ENCODE measurements at regions not wholly inside any gene's neighbourhood (a gene's known extent, or its start where the extent isn't known, plus 50 kb on each side); places are given as distances from the start of the nearest gene placed in this dataset.

GRCh38 chr20:40575851-40576250 is 113.2 kb downstream of the MAFB start:
- H3K27ac ChIP-seq (ENCODE audit: low read depth, low read length, poor library complexity, severe bottlenecking) = no peak overlapping the region
- H3K4me2 ChIP-seq (ENCODE audit: low read length) = no peak overlapping the region
- no peaks in the 10 kb centered on the region for H3K36me3 ChIP-seq (ENCODE audit: insufficient read depth, low read length)
- no peaks in the 10 kb centered on the region for H3K79me2 ChIP-seq (ENCODE audit: insufficient read depth, low read length)
- TF ChIP-seq EZH2 (IDR thresholded peaks at IDR 0.05; ENCODE audit: borderline replicate concordance, low read length) = no peak
- TF ChIP-seq, protein P1, sequence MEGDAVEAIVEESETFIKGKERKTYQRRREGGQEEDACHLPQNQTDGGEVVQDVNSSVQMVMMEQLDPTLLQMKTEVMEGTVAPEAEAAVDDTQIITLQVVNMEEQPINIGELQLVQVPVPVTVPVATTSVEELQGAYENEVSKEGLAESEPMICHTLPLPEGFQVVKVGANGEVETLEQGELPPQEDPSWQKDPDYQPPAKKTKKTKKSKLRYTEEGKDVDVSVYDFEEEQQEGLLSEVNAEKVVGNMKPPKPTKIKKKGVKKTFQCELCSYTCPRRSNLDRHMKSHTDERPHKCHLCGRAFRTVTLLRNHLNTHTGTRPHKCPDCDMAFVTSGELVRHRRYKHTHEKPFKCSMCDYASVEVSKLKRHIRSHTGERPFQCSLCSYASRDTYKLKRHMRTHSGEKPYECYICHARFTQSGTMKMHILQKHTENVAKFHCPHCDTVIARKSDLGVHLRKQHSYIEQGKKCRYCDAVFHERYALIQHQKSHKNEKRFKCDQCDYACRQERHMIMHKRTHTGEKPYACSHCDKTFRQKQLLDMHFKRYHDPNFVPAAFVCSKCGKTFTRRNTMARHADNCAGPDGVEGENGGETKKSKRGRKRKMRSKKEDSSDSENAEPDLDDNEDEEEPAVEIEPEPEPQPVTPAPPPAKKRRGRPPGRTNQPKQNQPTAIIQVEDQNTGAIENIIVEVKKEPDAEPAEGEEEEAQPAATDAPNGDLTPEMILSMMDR (IDR thresholded peaks at IDR 0.05; ENCODE audit: low read length) = no peak
- H3K4me1 ChIP-seq (ENCODE audit: insufficient read depth, low read length, severe bottlenecking) = no peaks in the 10 kb centered on the region
- no peaks in the 10 kb centered on the region for H3K27me3 ChIP-seq (ENCODE audit: insufficient read depth, low read length)
- no peak overlapping the region for H3K4me3 ChIP-seq (ENCODE audit: low read depth, low read length, poor library complexity, severe bottlenecking)
- no peak overlapping the region for H2AFZ ChIP-seq (ENCODE audit: low read length)
- no peaks in the 10 kb centered on the region for H3K9me2 ChIP-seq (ENCODE audit: low read depth, low read length)
- H4K20me1 ChIP-seq (ENCODE audit: insufficient read depth, low read length) = no peaks in the 10 kb centered on the region
- H3F3A ChIP-seq (ENCODE audit: insufficient read depth, low read length) = no peaks in the 10 kb centered on the region
- no peak overlapping the region for H3K9ac ChIP-seq (ENCODE audit: low read length)
- H3K9me3 ChIP-seq (ENCODE audit: low read length) = no peaks in the 10 kb centered on the region

GRCh38 chr20:40572251-40572650 is 116.8 kb downstream of the MAFB start:
- no peaks in the 10 kb centered on the region for H3K79me2 ChIP-seq (ENCODE audit: insufficient read depth, low read length)
- no peak overlapping the region for H3K27ac ChIP-seq (ENCODE audit: low read depth, low read length, poor library complexity, severe bottlenecking)
- H3K36me3 ChIP-seq (ENCODE audit: insufficient read depth, low read length) = no peaks in the 10 kb centered on the region

DNA sequence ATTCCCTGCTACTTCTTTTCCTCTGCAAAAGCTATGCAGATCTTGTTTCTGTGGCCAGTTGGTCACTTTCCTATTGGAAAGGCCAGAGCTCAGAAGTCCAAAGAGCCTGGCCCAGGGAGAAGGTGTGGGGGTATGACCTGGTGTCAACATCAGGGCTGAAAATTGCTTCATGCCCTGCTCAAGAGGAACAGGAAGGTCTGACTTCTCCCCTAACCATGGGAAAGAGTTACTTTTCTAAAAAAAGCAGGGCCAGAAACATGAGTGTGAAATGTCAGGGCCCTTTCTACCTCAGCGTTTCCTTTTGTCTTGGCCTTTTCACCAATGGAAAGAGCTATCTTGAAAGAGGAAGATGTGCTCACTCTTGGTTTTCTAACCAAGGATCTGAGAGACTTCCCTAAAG is 117.4 kb downstream of the MAFB start:
- H3K4me1 ChIP-seq (ENCODE audit: insufficient read depth, low read length, severe bottlenecking) = no peaks in the 10 kb centered on the region

More at GRCh38 chr20:40572251-40572650, 116.8 kb downstream of the MAFB start:
- H3F3A ChIP-seq (ENCODE audit: insufficient read depth, low read length) = no peaks in the 10 kb centered on the region
- H3K9me3 ChIP-seq (ENCODE audit: low read length) = no peaks in the 10 kb centered on the region
- no peaks in the 10 kb centered on the region for H4K20me1 ChIP-seq (ENCODE audit: insufficient read depth, low read length)
- H3K4me2 ChIP-seq (ENCODE audit: low read length) = no peak overlapping the region
- no peak overlapping the region for H2AFZ ChIP-seq (ENCODE audit: low read length)
- no peaks in the 10 kb centered on the region for H3K4me1 ChIP-seq (ENCODE audit: insufficient read depth, low read length, severe bottlenecking)
- no peak overlapping the region for H3K4me3 ChIP-seq (ENCODE audit: low read depth, low read length, poor library complexity, severe bottlenecking)
- no peaks in the 10 kb centered on the region for H3K9me2 ChIP-seq (ENCODE audit: low read depth, low read length)
- no peaks in the 10 kb centered on the region for H3K27me3 ChIP-seq (ENCODE audit: insufficient read depth, low read length)
- TF ChIP-seq, protein P1 (IDR thresholded peaks at IDR 0.05; ENCODE audit: low read length) = no peak
- TF ChIP-seq EZH2 (IDR thresholded peaks at IDR 0.05; ENCODE audit: borderline replicate concordance, low read length) = no peak
- no peak overlapping the region for H3K9ac ChIP-seq (ENCODE audit: low read length)

More for the DNA sequence above, 117.4 kb downstream of the MAFB start:
- H3K27me3 ChIP-seq (ENCODE audit: insufficient read depth, low read length) = no peaks in the 10 kb centered on the region
- no peak overlapping the region for H3K4me3 ChIP-seq (ENCODE audit: low read depth, low read length, poor library complexity, severe bottlenecking)
- no peak overlapping the region for H3K27ac ChIP-seq (ENCODE audit: low read depth, low read length, poor library complexity, severe bottlenecking)
- no peak overlapping the region for H3K4me2 ChIP-seq (ENCODE audit: low read length)
- H4K20me1 ChIP-seq (ENCODE audit: insufficient read depth, low read length) = no peaks in the 10 kb centered on the region
- TF ChIP-seq, protein P1 (IDR thresholded peaks at IDR 0.05; ENCODE audit: low read length) = no peak
- no peak for TF ChIP-seq EZH2 (IDR thresholded peaks at IDR 0.05; ENCODE audit: borderline replicate concordance, low read length)
- no peaks in the 10 kb centered on the region for H3K9me2 ChIP-seq (ENCODE audit: low read depth, low read length)
- no peaks in the 10 kb centered on the region for H3K79me2 ChIP-seq (ENCODE audit: insufficient read depth, low read length)
- H3K36me3 ChIP-seq (ENCODE audit: insufficient read depth, low read length) = no peaks in the 10 kb centered on the region
- H3K9me3 ChIP-seq (ENCODE audit: low read length) = no peaks in the 10 kb centered on the region
- no peak overlapping the region for H3K9ac ChIP-seq (ENCODE audit: low read length)
- no peaks in the 10 kb centered on the region for H3F3A ChIP-seq (ENCODE audit: insufficient read depth, low read length)
- H2AFZ ChIP-seq (ENCODE audit: low read length) = no peak overlapping the region
